HG03025 (cell line): ENCODE measurements at regions not wholly inside any gene's neighbourhood (a gene's known extent, or its start where the extent isn't known, plus 50 kb on each side); places are given as distances from the start of the nearest gene placed in this dataset.

Experiments used
- ATAC-seq: cut with Tn5 transposase; IDR thresholded peaks from one replicate; pipeline ENCODE4 v1.9.1; 2021; ENCODE audit warnings: mild to moderate bottlenecking, moderate library complexity; ENCODE audit not compliant: unreplicated experiment, low FRiP score

GRCh38 chr2:223222397-223222796, 170.4 kb downstream of the KCNE4 start:
- no peak for ATAC-seq

DNA sequence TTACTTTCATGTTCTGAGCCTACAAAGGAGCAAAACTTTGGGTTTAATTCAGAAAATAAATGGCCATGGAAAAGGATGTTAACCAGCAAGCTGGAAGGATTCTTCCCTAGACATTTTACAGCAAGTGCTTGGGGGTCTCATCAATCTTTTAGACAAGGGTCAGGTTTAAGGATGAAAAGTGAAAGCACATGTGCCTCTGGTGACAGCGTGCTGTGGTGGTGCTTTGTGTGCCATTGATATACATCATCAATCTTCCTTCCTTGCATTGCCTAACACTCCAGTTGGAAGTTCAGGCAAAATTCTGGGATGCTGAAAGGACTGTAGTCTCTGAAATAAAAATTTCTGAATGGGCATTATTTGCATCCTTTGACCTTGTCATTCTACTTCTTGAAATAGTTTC, 171.2 kb downstream of the KCNE4 start:
- ATAC-seq, result no peak

GRCh38 chr2:223225266-223225665, 173.3 kb downstream of the KCNE4 start:
- no peak for ATAC-seq

- no peak for ATAC-seq
Measured at GRCh38 chr2:223226264-223226663, 174.3 kb downstream of the KCNE4 start.

DNA sequence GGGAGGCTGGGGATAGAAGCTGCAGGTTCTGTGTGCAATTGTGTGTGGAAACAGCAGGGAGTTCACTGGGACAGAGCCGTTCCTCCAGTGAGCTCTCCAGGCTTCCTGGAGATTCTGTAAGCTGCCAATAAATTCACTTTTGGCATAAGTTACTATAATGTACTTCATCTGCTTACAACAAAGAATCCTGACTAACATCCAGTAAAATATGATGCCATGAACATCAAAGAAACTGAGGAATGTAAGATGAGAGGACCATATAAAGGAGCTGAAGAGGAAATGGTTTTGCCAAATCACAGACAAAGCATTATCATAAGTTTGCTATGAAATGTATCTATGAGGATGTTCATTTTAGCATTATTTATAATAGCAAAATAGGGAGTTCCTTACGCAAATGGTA, 175.3 kb downstream of the KCNE4 start:
- no peak for ATAC-seq

GRCh38 chr2:223228871-223229270, 176.9 kb downstream of the KCNE4 start:
- no peak for ATAC-seq

DNA sequence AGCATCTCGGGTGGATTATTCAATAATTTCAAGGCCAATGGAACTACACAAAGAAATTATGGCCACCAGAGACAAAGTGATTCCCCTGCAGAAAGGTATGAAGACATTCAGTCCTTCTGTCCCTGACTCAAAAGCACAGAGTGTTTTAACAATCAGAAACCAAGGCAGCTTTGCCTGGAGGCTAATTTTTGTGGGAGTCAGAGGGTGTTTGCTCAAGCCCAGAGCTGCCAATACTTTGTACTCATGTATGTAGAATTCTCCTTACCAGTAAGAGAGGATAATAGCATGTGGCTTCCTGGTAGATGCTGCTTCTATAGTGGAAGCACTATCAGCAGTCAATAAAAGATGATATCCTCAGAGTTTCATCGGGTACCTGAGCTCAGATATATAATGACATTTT, 178.4 kb downstream of the KCNE4 start:
- no peak for ATAC-seq

- ATAC-seq, result no peak
Measured at GRCh38 chr2:223232285-223232684, 180.3 kb downstream of the KCNE4 start.

DNA sequence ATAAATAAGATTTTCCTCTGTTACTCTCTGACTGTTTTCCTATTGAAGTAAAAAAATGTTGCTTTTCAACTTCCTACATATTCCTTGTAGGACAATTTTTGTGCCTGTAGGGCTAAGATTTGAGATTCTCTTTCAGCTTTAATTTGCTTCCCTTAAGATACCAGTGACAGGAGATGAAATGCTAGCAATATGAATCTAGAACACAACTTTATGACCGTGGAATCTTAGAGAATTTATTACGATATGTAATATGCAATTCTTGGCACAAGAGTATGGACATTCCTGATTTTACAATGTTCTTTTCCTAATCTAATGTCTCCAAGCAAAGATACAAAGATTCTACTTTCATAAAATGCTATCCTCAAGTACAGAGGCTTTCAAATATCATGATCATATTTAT, 180.9 kb downstream of the KCNE4 start:
- no peak for ATAC-seq

GRCh38 chr2:223235986-223236385, 184.0 kb downstream of the KCNE4 start:
- ATAC-seq, result no peak

DNA sequence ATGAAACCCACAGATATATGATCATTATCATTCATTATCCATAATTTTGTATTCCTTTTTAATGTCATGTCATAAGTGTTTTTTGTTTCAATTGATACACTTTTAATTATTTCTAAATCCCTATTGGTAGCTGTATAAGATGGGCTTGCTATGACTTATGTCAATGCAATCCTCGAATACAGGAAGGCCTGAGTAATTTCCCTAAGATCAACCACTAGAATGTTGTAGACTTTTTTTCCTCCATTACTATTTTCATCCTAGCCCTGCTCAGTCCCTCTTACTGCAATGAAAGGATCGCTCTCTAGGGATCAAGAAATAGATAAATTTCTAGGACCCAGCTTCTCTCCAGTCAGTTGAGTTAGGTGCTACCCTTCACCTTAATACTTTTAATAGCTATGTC, 186.3 kb downstream of the KCNE4 start:
- no peak for ATAC-seq

- no peak for ATAC-seq
Measured at GRCh38 chr2:223243233-223243632, 191.2 kb downstream of the KCNE4 start.

DNA sequence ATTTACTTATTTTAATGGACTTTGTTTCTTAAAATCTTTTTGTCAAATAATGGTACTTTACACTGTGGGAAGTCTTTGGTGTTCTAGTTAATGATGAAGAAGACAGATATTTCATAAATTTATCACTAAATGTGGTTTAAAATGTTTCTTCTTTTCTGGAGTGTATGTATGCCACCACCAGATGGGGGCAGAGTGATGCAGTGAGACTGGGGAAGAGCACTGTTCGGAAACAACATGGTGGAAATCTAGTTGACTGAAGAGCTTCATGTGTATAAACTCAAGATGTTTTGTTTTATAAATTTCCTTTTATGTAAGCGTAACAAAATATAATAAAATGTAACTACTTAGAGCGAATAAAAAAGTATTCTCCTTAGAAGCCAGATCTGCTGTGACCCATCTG, 195.1 kb downstream of the KCNE4 start:
- no peak for ATAC-seq

DNA sequence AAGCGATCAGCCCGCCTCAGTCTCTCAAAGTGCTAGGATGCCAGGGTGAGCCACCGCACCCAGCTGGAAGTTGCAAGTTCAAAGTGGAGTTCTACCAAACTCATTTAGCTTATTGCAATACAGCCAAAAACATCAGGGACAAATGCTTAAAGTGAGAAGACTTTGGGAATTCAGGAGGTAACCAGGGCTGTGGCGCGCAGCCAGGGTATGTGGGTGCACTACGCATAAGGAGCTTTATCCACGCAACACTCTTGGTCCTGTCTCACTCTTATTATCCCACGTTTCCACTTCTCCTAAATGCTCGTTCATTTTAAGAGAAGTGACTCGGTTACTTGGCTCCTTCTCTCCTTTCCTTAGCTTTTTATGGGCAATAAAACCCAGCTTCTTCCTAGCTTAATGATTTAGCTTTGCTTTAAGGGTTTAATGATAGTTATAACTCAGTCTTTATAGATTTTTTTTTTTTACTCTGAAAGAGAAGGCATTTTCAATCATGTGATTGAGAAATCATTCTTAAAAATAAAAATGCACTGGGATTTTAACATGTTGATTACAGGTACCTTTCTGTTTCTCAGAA, 199.8 kb downstream of the KCNE4 start:
- no peak for ATAC-seq

DNA sequence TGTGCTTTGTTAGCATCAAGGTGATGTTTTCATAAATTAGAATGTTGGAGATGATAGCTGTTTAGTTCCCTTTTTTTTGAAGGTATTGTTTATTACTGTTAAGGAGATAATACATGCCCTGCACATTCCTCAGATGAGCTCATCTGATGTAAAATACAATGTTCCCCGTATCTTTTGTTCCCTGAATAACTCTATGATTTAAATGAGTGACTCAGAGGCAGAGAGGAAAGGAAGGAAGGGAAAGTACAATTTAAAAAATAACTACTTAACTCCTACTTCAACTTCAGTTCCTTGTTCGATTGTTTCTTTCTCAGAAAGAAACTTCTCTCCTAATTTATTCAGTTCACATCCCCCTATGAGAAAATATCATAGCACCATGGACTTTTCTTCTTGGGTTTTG, 208.7 kb downstream of the KCNE4 start:
- ATAC-seq, result no peak

GRCh38 chr2:223262946-223263345, 211.0 kb downstream of the KCNE4 start:
- ATAC-seq, result no peak

- ATAC-seq, result no peak
Measured at GRCh38 chr2:223264541-223265193, 212.7 kb downstream of the KCNE4 start.

- no peak for ATAC-seq
Measured at GRCh38 chr2:223267160-223267951, 215.4 kb downstream of the KCNE4 start.

GRCh38 chr2:223269386-223269785, 217.4 kb downstream of the KCNE4 start:
- ATAC-seq, result no peak

DNA sequence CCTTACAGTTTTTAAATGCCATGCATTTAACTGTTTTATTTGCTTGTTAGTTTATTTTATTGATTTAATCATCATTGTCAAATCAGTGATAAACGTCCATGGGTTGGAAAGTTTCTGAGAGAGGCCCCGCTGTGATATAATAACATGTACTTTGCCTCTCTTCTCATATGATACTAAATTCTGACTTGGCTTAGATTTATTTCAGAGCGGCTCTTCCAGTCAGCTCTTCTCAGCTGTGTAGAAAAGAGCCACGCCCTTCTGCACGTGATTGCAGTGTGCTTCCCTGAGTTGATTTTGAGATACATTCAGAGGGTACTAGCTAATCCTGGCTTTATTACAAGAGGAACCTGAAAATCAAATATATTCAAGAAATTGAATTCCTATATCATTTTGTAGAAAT, 218.6 kb downstream of the KCNE4 start:
- ATAC-seq, result no peak

- no peak for ATAC-seq
Measured at GRCh38 chr2:223273995-223274394, 222.0 kb downstream of the KCNE4 start.

DNA sequence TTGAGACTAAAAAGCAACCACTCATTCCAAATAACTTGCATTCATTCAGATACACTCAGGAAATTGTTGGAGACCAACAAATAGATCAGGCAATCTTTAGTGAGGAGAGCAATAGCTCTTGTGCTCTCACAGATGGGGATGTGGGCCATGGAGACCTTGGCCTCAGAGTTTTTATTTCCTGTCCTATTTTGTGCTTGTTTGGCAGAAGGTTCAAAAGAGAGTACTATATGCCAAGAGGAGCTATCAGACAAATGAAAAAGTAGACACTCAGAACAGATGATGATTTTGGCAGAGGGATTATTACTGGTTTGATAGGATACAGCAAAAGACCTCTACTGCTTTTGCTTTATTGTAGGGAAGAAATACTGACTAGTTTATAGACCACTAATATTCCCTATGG, 230.2 kb downstream of the KCNE4 start:
- no peak for ATAC-seq
